Trophoblast cell (in vitro differentiated cells and primary cell): ENCODE measurements at regions not wholly inside any gene's neighbourhood (a gene's known extent, or its start where the extent isn't known, plus 50 kb on each side); places are given as distances from the start of the nearest gene placed in this dataset.

Experiments
- DNase-seq, 2 donors: peaks; one replicate each; pipeline ENCODE4 v3.0.0-alpha.2; 2016
- H2AFZ ChIP-seq: 2 replicates; pipeline ENCODE4 v1.6.1; 2013; ENCODE audit warnings: low read length, moderate library complexity, mild to moderate bottlenecking; ENCODE audit not compliant: insufficient read depth, poor library complexity
- H2AK5ac ChIP-seq: 2 replicates; pipeline ENCODE4 v1.6.1; 2013; ENCODE audit warnings: mild to moderate bottlenecking, low read length
- H2BK120ac ChIP-seq: 2 replicates; pipeline ENCODE4 v1.6.1; 2013; ENCODE audit warnings: low read length, mild to moderate bottlenecking, moderate library complexity; ENCODE audit not compliant: insufficient read depth, poor library complexity
- H2BK12ac ChIP-seq: 2 replicates; pipeline ENCODE4 v1.6.1; 2013; ENCODE audit warnings: mild to moderate bottlenecking, low read length, moderate library complexity
- H2BK5ac ChIP-seq: 2 replicates; pipeline ENCODE4 v1.6.1; 2013; ENCODE audit warnings: low read length, low read depth, moderate library complexity, mild to moderate bottlenecking; ENCODE audit not compliant: poor library complexity
- H3K14ac ChIP-seq: 2 replicates; pipeline ENCODE4 v1.6.1; 2013; ENCODE audit warnings: mild to moderate bottlenecking, low read length
- H3K18ac ChIP-seq: 2 replicates; pipeline ENCODE4 v1.6.1; 2013; ENCODE audit warnings: mild to moderate bottlenecking, low read length
- H3K23ac ChIP-seq: 2 replicates; pipeline ENCODE4 v1.6.1; 2013; ENCODE audit warnings: low read length
- H3K27ac ChIP-seq: 2 replicates; pipeline ENCODE4 v1.5.1; 2013; ENCODE audit warnings: low read depth, mild to moderate bottlenecking, inconsistent platforms, low read length, moderate library complexity
- H3K27me3 ChIP-seq: 2 replicates; pipeline ENCODE4 v1.6.1; 2013; ENCODE audit warnings: inconsistent platforms, mild to moderate bottlenecking, low read length, moderate library complexity; ENCODE audit not compliant: insufficient read depth
- H3K36me3 ChIP-seq, 2 experiments: 1 replicate in 1 of 2; 2 replicates in 1 of 2; pipeline ENCODE4 v1.6.1; 2013; ENCODE audit warnings: low read length in 2 of 2, mild to moderate bottlenecking in 2 of 2, moderate library complexity in 1 of 2; ENCODE audit not compliant: insufficient read depth in 2 of 2, control insufficient read depth in 1 of 2
- H3K4ac ChIP-seq: 2 replicates; pipeline ENCODE4 v1.6.1; 2013; ENCODE audit warnings: low read depth, mild to moderate bottlenecking, low read length, moderate library complexity
- H3K4me1 ChIP-seq, 2 experiments: 1 replicate in 1 of 2; 2 replicates in 1 of 2; pipeline ENCODE4 v1.6.1; 2013; ENCODE audit warnings: low read length in 2 of 2, mild to moderate bottlenecking in 2 of 2, moderate library complexity in 1 of 2; ENCODE audit not compliant: insufficient read depth in 2 of 2, control insufficient read depth in 1 of 2
- H3K4me2 ChIP-seq: 2 replicates; pipeline ENCODE4 v1.6.1; 2013; ENCODE audit warnings: inconsistent platforms, mild to moderate bottlenecking, low read length, moderate library complexity
- H3K4me3 ChIP-seq: 2 replicates; pipeline ENCODE4 v1.5.1; 2013; ENCODE audit warnings: mild to moderate bottlenecking, low read depth, low read length, inconsistent platforms
- H3K79me1 ChIP-seq: one replicate; pipeline ENCODE4 v1.6.1; 2013; ENCODE audit warnings: low read length
- H3K79me2 ChIP-seq: 2 replicates; pipeline ENCODE4 v1.6.1; 2013; ENCODE audit warnings: low read length, mild to moderate bottlenecking; ENCODE audit not compliant: control insufficient read depth, insufficient read depth, poor library complexity
- H3K9ac ChIP-seq: 2 replicates; pipeline ENCODE4 v1.6.1; 2013; ENCODE audit warnings: mild to moderate bottlenecking, low read length
- H3K9me3 ChIP-seq: 2 replicates; pipeline ENCODE4 v1.6.1; 2013; ENCODE audit warnings: low read depth, mild to moderate bottlenecking, control low read depth, inconsistent platforms, low read length; ENCODE audit not compliant: insufficient read depth
- H4K12ac ChIP-seq: 2 replicates; pipeline ENCODE4 v1.6.1; 2013; ENCODE audit warnings: low read depth, mild to moderate bottlenecking, low read length, moderate library complexity
- H4K8ac ChIP-seq: 2 replicates; pipeline ENCODE4 v1.6.1; 2013; ENCODE audit warnings: low read depth, mild to moderate bottlenecking, low read length, moderate library complexity
- H4K91ac ChIP-seq: one replicate; pipeline ENCODE4 v1.6.1; 2013; ENCODE audit warnings: low read depth, mild to moderate bottlenecking, low read length, moderate library complexity
- WGBS: extraction: QIAGEN DNeasy Blood & Tissue Kit; methylation state at CpG from one replicate; pipeline ENCODE4 v1.1.7; 2013; ENCODE audit warnings: missing lambda C conversion rate; ENCODE audit not compliant: insufficient read length, insufficient coverage; ENCODE audit errors: extremely low coverage; 5-methylcytosine and 5-hydroxymethylcytosine counted together

DNA sequence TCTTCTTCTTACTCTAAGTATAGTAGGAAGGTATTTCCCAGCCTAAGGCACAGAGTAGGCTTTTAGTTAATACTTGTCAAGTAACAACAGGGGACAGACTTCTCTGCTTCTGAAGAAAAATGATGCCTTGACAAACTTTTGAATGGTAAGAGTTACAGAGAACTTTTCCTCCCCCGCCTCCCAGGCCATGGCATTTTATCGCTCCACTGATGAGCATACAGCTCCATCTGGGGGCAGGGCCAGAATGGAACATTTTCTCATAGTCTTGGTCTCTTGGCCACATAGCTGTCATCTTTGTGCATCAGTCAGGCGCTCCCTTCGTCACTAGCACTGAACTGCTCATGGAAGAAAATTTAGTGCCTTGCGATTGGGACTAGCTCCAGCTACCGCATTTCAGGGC, 1066.8 kb upstream of the CITED2 start:
- no peak overlapping the region for H3K4ac ChIP-seq
- H3K27ac ChIP-seq, result peak overlapping the region; percentile 60
- peak overlapping the region; percentile 21 for H2BK5ac ChIP-seq
- peak overlapping the region; percentile 70 for H4K91ac ChIP-seq
- H3K36me3 ChIP-seq, result no peaks in the 10 kb centered on the region
- no peaks in the 10 kb centered on the region for H3K9me3 ChIP-seq
- H3K79me1 ChIP-seq, result peaks cover 14% of the 10 kb centered on the region
- H3K79me2 ChIP-seq, result peaks cover 2% of the 10 kb centered on the region
- no peak overlapping the region for H2BK120ac ChIP-seq
- no peak overlapping the region for H2AK5ac ChIP-seq
- no peak overlapping the region for H4K8ac ChIP-seq
- peaks cover 3 to 11% of the 10 kb centered on the region in 2 experiments for H3K4me1 ChIP-seq
- H3K9ac ChIP-seq, result no peak overlapping the region
- peak; percentile 66 to 77 for DNase-seq
- no peak overlapping the region for H3K14ac ChIP-seq
- no peak overlapping the region for H3K4me2 ChIP-seq
- no CpG with 5 or more reads among the region's 6 CpGs for WGBS
- no peak overlapping the region for H2AFZ ChIP-seq
- no peaks in the 10 kb centered on the region for H3K27me3 ChIP-seq
- peak overlapping the region; percentile 69 for H2BK12ac ChIP-seq
- H3K18ac ChIP-seq, result no peak overlapping the region
- no peak overlapping the region for H3K4me3 ChIP-seq
- H4K12ac ChIP-seq, result no peak overlapping the region
- no peak overlapping the region for H3K23ac ChIP-seq

DNA sequence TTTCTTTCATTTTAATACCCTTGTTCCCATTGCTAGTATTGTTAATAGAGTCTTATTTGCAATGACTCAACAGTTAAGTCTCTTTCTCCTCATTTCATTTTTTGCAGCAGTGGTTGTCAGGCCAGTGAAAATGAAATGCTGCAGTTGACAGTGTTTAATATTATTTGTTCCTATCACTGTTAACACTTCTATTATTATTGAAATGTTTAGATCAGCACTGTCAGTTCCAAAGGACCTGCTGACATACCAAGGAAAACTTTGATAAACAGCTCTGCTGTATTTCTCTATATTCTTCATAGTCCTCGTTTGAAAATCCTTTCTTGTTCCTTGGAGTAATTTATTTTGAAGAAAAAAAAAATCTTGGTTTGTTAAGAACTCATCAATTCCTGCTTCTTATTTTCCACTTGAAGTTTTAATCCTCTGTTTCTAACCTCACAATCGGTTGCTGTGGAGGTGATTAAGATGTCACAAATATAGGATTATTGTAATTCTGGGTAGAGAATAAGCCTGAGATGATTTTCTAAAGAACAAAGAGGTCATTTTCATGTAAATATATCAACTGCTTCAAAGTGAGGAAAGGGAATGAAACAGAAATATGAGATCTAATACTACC, 1065.9 kb upstream of the CITED2 start:
- Histone ChIP-seq H3K4me3 (no peak overlapping the region), H3K14ac (no peak overlapping the region), H3K4ac (no peak overlapping the region), H2AFZ (no peak overlapping the region), H2AK5ac (no peak overlapping the region), H2BK120ac (no peak overlapping the region), H3K9me3 (no peaks in the 10 kb centered on the region), H3K23ac (no peak overlapping the region), H3K79me1 (peaks cover 14% of the 10 kb centered on the region), H3K18ac (no peak overlapping the region), H4K91ac (no peak overlapping the region), H3K4me2 (no peak overlapping the region), H3K36me3 (no peaks in the 10 kb centered on the region), H4K12ac (no peak overlapping the region), H3K27me3 (no peaks in the 10 kb centered on the region), H2BK5ac (no peak overlapping the region), H2BK12ac (no peak overlapping the region), H3K79me2 (peaks cover 2% of the 10 kb centered on the region), H3K27ac (no peak overlapping the region), H4K8ac (no peak overlapping the region), H3K9ac (no peak overlapping the region), H3K4me1 (peaks cover 3 to 12% of the 10 kb centered on the region in 2 experiments)
- WGBS, result no CpG with 5 or more reads among the region's 2 CpGs
- DNase-seq, result no peak

DNA sequence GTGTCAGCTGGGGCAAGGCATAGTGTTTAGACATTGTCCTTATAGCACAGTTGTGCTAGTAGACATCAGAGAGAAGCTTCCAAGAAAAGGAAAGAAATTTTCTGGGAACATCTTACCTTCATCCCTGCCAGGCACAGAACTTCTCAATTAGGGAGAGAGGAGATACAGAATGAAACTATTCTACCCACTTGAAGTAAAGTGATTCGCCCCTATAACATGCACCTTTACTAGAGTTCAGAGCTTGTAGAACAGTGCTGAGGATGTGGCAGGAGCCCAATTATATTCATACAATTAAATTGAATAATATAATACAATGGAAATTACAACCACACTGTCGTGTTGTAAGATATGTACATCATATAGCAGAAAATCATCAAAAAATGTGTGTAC, 1063.9 kb upstream of the CITED2 start:
- no peak overlapping the region for H3K14ac ChIP-seq
- H3K36me3 ChIP-seq, result peaks cover 3 to 7% of the 10 kb centered on the region in 2 experiments
- H3K4me1 ChIP-seq, result peaks cover 3 to 12% of the 10 kb centered on the region in 2 experiments
- H4K12ac ChIP-seq, result no peak overlapping the region
- H2AK5ac ChIP-seq, result no peak overlapping the region
- peaks cover 7% of the 10 kb centered on the region for H3K9me3 ChIP-seq
- peaks cover 2% of the 10 kb centered on the region for H3K79me2 ChIP-seq
- no peak overlapping the region for H3K4me3 ChIP-seq
- H2AFZ ChIP-seq, result no peak overlapping the region
- peak overlapping the region; percentile 82 for H3K27ac ChIP-seq
- no peak overlapping the region for H3K4me2 ChIP-seq
- peak overlapping the region; percentile 20 for H2BK5ac ChIP-seq
- no peak for DNase-seq
- no peak overlapping the region for H3K4ac ChIP-seq
- no peak overlapping the region for H4K8ac ChIP-seq
- H2BK120ac ChIP-seq, result peak overlapping the region; percentile 36
- H3K79me1 ChIP-seq, result peaks cover 15% of the 10 kb centered on the region
- no peak overlapping the region for H3K9ac ChIP-seq
- no peak overlapping the region for H3K23ac ChIP-seq
- no peak overlapping the region for H2BK12ac ChIP-seq
- no peaks in the 10 kb centered on the region for H3K27me3 ChIP-seq
- WGBS, result no CpG with 5 or more reads among the region's 2 CpGs
- no peak overlapping the region for H4K91ac ChIP-seq
- no peak overlapping the region for H3K18ac ChIP-seq

DNA sequence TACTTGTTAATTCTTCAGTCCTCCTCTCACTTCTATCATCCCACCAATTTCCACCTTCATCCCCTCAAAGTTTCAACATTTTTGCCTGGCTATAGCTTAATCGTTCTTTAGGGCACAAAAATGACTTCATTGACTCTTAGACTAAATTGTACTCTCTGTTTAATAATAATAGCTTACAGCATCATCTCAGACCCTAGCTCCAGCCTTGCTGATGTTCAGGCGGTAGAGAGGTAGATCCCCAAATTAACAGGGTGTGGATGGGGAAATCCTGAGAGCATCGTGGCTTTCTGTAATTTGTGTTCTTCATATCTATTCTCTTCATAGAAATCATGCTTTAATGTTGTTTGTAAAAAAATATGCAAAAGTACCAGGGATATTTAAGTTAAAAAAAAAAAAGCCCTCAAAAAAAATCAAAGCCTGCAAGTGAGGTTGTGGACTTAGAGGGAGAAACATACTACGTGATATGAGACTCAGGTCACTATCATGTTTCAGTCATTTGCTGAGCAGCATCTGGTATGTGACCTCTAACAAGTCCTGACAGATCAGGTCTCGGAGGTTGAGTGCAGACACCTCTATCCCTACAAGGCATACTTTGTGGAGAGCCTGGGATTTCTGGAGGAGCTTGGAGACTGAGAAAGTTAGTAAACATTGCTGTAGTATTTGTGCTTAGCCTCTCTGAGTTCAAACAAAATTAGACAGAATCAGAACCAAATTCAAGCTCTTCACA, 1063.3 kb upstream of the CITED2 start:
- peaks cover 3 to 7% of the 10 kb centered on the region in 2 experiments for H3K36me3 ChIP-seq
- H2AFZ ChIP-seq, result no peak overlapping the region
- 100% methylated on average over 1 of the region's 5 CpGs for WGBS
- H3K4me2 ChIP-seq, result no peak overlapping the region
- peak overlapping the region; percentile 94 for H2BK5ac ChIP-seq
- H2BK12ac ChIP-seq, result peak overlapping the region; percentile 89
- H3K9ac ChIP-seq, result no peak overlapping the region
- peaks cover 2% of the 10 kb centered on the region for H3K79me2 ChIP-seq
- no peak overlapping the region for H2AK5ac ChIP-seq
- no peak overlapping the region for H4K8ac ChIP-seq
- no peak overlapping the region for H4K12ac ChIP-seq
- peak overlapping the region; percentile 88 for H2BK120ac ChIP-seq
- peak in 1 of 2 donors; percentile 14 for DNase-seq
- H4K91ac ChIP-seq, result peak overlapping the region; percentile 73
- no peak overlapping the region for H3K23ac ChIP-seq
- peaks cover 15% of the 10 kb centered on the region for H3K79me1 ChIP-seq
- no peak overlapping the region for H3K4me3 ChIP-seq
- peaks cover 3 to 12% of the 10 kb centered on the region in 2 experiments for H3K4me1 ChIP-seq
- peak overlapping the region; percentile 75 for H3K4ac ChIP-seq
- H3K14ac ChIP-seq, result no peak overlapping the region
- peak overlapping the region; percentile 87 for H3K27ac ChIP-seq
- peaks cover 7% of the 10 kb centered on the region for H3K9me3 ChIP-seq
- H3K18ac ChIP-seq, result no peak overlapping the region
- H3K27me3 ChIP-seq, result no peaks in the 10 kb centered on the region
